ENCODE measurements at regions not wholly inside any gene's neighbourhood (a gene's known extent, or its start where the extent isn't known, plus 50 kb on each side); places are given as distances from the start of the nearest gene placed in this dataset.

- TF ChIP-seq POLR2AphosphoS5 (IDR thresholded peaks at IDR 0.05; ENCODE audit: low read depth) = no peak
- no peak for TF ChIP-seq CTCF (IDR thresholded peaks at IDR 0.05; ENCODE audit: insufficient read depth, low read length)
- no peak for TF ChIP-seq GABPA (IDR thresholded peaks at IDR 0.05; ENCODE audit: low read depth)
- TF ChIP-seq REST (IDR thresholded peaks at IDR 0.05; ENCODE audit: insufficient replicate concordance, low read depth) = no peak
Observed at GRCh38 chr3:176920766-176921160, 276.5 kb downstream of the TBL1XR1 start.
